Right lobe of liver (tissue), 6 donors: ENCODE measurements at regions not wholly inside any gene's neighbourhood (a gene's known extent, or its start where the extent isn't known, plus 50 kb on each side); places are given as distances from the start of the nearest gene placed in this dataset.
"Not testable (repeated sequence)": the region's sequence is repeated elsewhere in the genome, so short reads cannot be mapped to it uniquely, and the experiment has no call there.

Experiments used
- ATAC-seq, 4 donors: fragments of 200-7000 bp; cut with Tn5 transposase; one replicate each; pipeline ENCODE4 v1.9.1; 2020; ENCODE audit warnings: mild to moderate bottlenecking in 4 of 4, moderate library complexity in 4 of 4
- DNase-seq, 3 donors: peaks; one replicate each; pipeline ENCODE4 v3.0.0-alpha.2; 2020
- H3K27ac ChIP-seq, 3 donors: fragments of 200-600 bp; one replicate each; pipeline ENCODE4 v1.8.0; 2022
- H3K27me3 ChIP-seq, 2 donors: fragments of 200-600 bp; one replicate each; pipeline ENCODE4 v1.8.0; 2022
- H3K36me3 ChIP-seq, 4 donors: fragments of 200-600 bp; sonication (generic) in 1 of 4; one replicate each; pipeline versions ENCODE4 v1.5.1 to v1.8.0; 2017 to 2022; ENCODE audit warnings: control low read depth in 1 of 4
- H3K4me1 ChIP-seq, 4 donors: fragments of 200-600 bp; sonication (generic) in 1 of 4; one replicate each; pipeline versions ENCODE4 v1.5.1 to v1.8.0; 2017 to 2022; ENCODE audit warnings: control low read depth in 1 of 4
- H3K4me3 ChIP-seq, 3 donors: fragments of 200-600 bp; one replicate each; pipeline ENCODE4 v1.8.0; 2022
- H3K9me3 ChIP-seq, 4 donors: fragments of 200-600 bp; sonication (generic) in 1 of 4; one replicate each; pipeline versions ENCODE4 v1.5.1 to v1.8.0; 2017 to 2022; ENCODE audit warnings: control low read depth in 1 of 4
- CTCF ChIP-seq, 4 donors: fragments of 200-600 bp in 3 of 4; fragments of 450-650 bp in 1 of 4; IDR thresholded peaks; one replicate each; pipeline versions ENCODE4 v1.5.1 to v1.8.0; 2016 to 2022; ENCODE audit warnings: antibody characterized with exemption in 4 of 4, mild to moderate bottlenecking in 2 of 4
- POLR2A ChIP-seq: fragments of 450-650 bp; IDR thresholded peaks from one replicate; pipeline ENCODE4 v1.6.1; 2017; ENCODE audit warnings: antibody characterized with exemption, mild to moderate bottlenecking
- WGBS: methylation state at CpG from one replicate; pipeline ENCODE4 v1.1.6; 2018; ENCODE audit warnings: low coverage, low lambda C conversion rate; ENCODE audit not compliant: insufficient coverage; ENCODE audit errors: missing lambda C conversion rate; 5-methylcytosine and 5-hydroxymethylcytosine counted together
- intact Hi-C, 2 donors: fragments of 100-400 bp; cut with DNase I; formaldehyde crosslinking; loops; one replicate each; pipeline versions ENCODE4 v1.11.2 to v1.14.1; 2022
- donor health status: DM: no; HTN: yes; CAD: no.
- donor health status: DM: no; HTN: no; CAD: no.
- donor health status: DM: no; HTN: no; CAD: no.
- donor health status: DM: no; HTN: yes; CAD: no.
- donor health status: DM: no; HTN: yes; CAD: no.

GRCh38 chr6:142648036-142648451 is 296.9 kb downstream of the HIVEP2 start:
- peak overlapping the region in 2 of 3 donors; percentile 10 to 22 for H3K4me3 ChIP-seq
- H3K9me3 ChIP-seq = no peaks in the 10 kb centered on the region
- no peak for TF ChIP-seq CTCF (IDR thresholded peaks at IDR 0.05)
- no peak for TF ChIP-seq POLR2A
- no peak for DNase-seq
- peaks cover 0 to 13% (median 0%) of the 10 kb centered on the region in 4 donors for H3K4me1 ChIP-seq
- H3K27ac ChIP-seq = peak overlapping the region; percentile 24 to 81 (median 42)
- peak; percentile 65 to 84 (median 78) for ATAC-seq
- intact Hi-C loops = no loop called here
- no peaks in the 10 kb centered on the region for H3K36me3 ChIP-seq
- 2% methylated on average over 3 of the region's 3 CpGs for WGBS
- no peaks in the 10 kb centered on the region for H3K27me3 ChIP-seq

DNA sequence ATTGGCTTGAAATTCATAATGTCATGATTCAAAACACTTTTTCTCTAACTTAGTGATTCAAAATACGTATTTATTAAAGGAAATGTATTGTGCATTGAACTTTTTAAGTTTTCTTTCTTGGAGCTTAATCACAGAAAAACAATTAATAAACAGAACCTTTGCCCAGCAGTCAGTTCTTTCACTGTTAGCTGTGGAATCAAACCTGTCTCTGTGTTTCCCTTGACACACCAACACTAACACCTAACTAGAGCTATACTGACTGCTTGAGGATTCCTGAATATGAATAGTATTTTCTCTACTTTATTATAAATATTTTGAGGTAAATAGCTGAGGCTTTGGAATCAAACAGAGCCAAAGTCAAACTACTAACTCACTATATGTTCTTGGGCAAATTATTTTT is 296.4 kb downstream of the HIVEP2 start:
- Histone ChIP-seq H3K9me3 (no peaks in the 10 kb centered on the region), H3K36me3 (no peaks in the 10 kb centered on the region), H3K4me1 (peaks cover 0 to 13% (median 0%) of the 10 kb centered on the region in 4 donors), H3K4me3 (peak overlapping the region in 2 of 3 donors; percentile 10 to 22), H3K27ac (peak overlapping the region; percentile 24 to 81 (median 42)), H3K27me3 (no peaks in the 10 kb centered on the region)
- TF ChIP-seq CTCF (IDR thresholded peaks at IDR 0.05) (no peak), POLR2A (no peak)
- ATAC-seq (peak; percentile 66 to 79 (median 76)), DNase-seq (no peak)
- intact Hi-C loops = no loop called here
- 22% methylated on average over 1 of the region's 1 CpG for WGBS

- 84% methylated on average over 9 of the region's 11 CpGs for WGBS
- H3K27ac ChIP-seq = not testable (repeated sequence)
These were observed 295.3 kb downstream of the HIVEP2 start for GRCh38 chr6:142649438-142650234.

DNA sequence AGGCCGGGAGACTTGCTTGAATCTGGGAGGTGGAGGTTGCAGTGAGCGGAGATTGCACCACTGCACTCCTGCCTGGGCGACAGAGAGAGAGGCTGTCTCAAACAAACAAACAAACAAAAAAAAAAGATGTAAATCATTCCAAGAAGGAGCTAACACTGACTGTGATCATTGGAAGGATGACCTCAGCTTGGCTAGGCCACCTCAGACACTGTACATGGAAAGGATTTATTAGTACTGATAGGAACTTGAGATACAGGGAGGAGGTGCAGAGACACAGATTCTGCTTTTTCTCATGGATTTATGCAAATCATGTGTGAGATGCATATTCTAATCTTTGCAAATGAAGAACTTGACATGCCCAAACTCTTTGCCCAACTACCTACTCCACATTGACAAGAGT is 293.6 kb downstream of the HIVEP2 start:
- TF ChIP-seq CTCF (IDR thresholded peaks at IDR 0.05) (no peak), POLR2A (no peak)
- WGBS = 89% methylated on average over 3 of the region's 3 CpGs
- intact Hi-C loops = no loop called here
- Histone ChIP-seq H3K4me1 (peaks cover 0 to 13% (median 0%) of the 10 kb centered on the region in 4 donors), H3K9me3 (no peaks in the 10 kb centered on the region), H3K36me3 (no peaks in the 10 kb centered on the region), H3K4me3 (no peak overlapping the region), H3K27me3 (no peaks in the 10 kb centered on the region), H3K27ac (no peak overlapping the region)
- no peak for DNase-seq
- ATAC-seq = no peak

More at GRCh38 chr6:142649438-142650234, 295.3 kb downstream of the HIVEP2 start:
- H3K27me3 ChIP-seq, H3K36me3 ChIP-seq, ATAC-seq, DNase-seq, intact Hi-C loops, H3K4me3 ChIP-seq, H3K9me3 ChIP-seq: not testable (repeated sequence)
- H3K4me1 ChIP-seq = peaks cover 0 to 13% (median 0%) of the 10 kb centered on the region in 4 donors

DNA sequence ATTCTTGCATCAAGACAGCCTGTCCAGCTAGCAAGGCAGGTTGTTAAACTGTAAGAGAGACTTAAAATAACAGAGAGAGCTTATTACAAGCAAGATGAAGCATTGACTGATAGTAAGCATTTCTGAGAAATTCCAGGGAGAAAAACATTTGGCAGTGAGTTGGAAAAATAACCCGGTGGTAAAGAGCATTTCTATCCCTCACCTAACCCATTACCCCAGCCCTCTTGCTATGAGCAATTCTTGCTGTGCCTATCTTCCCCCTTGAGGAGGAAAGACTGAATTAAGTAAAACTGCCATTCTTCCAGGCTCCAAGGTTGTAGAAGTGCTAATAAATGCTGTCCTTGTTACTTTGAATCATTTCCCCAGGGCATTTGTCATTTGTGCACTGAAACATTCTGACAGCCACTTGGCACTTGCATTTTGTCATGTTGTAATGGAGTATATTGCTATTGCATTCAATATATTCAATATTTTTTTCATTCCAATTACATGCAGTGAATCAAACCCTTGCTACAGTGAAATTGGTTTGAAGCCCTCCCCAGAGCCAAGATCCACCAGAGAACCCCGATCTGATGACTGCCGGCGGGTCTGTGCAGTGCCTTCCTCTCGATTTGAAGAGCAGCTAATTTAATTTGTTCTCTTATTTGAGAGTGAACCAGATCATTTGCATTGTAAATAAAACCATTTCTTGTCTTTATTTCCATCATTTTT is 291.1 kb downstream of the HIVEP2 start:
- H3K27me3 ChIP-seq = no peaks in the 10 kb centered on the region
- ATAC-seq (no peak), DNase-seq (no peak)
- TF ChIP-seq CTCF (IDR thresholded peaks at IDR 0.05) = no peak
- TF ChIP-seq POLR2A = no peak
- intact Hi-C loops = no loop called here
- no peak overlapping the region for H3K27ac ChIP-seq
- WGBS = 68% methylated on average over 5 of the region's 5 CpGs
- no peaks in the 10 kb centered on the region for H3K36me3 ChIP-seq
- H3K4me3 ChIP-seq = no peak overlapping the region
- H3K9me3 ChIP-seq = no peaks in the 10 kb centered on the region
- peaks cover 0 to 3% (median 0%) of the 10 kb centered on the region in 4 donors for H3K4me1 ChIP-seq
